K562 (cell line): ENCODE measurements at regions not wholly inside any gene's neighbourhood (a gene's known extent, or its start where the extent isn't known, plus 50 kb on each side); places are given as distances from the start of the nearest gene placed in this dataset.

Source experiments
- ATAC-seq: fragments of 200-7000 bp; cut with Tn5 transposase; 3 replicates; pipeline ENCODE4 v1.9.1; 2020; ENCODE audit warnings: moderate library complexity
- BruUV-seq: library from RNA; stranded (reverse); fragments of 400-500 nt; replicated peaks from 2 replicates; lab custom pipeline; 2021; lab: Mats Ljungman, UMichigan
- CTCF ChIA-PET: fragments of 300-600 bp; formaldehyde crosslinking; extraction: SDS; loops from one replicate; lab custom pipeline; 2021; ENCODE audit warnings: low intra/inter-chr PET ratio; lab: Yijun Ruan, JAX
- POLR2A ChIA-PET: fragments of 300-600, 350-650 bp; sonication (Branson Sonifier 250); formaldehyde crosslinking; extraction: SDS; loops from one replicate; lab custom pipeline; 2021; ENCODE audit warnings: antibody characterized with exemption, inconsistent platforms; lab: Yijun Ruan, JAX
- DNase-seq, 4 experiments: peaks; one replicate each; pipeline versions ENCODE4 v3.0.0 to v3.0.0-alpha.2; 2011 to 2018; ENCODE audit warnings: low spot score in 3 of 4, mixed read lengths in 3 of 4; ENCODE audit errors: extremely low read depth in 1 of 4
- FAIRE-seq: peaks from 2 replicates; lab custom pipeline; 2011; peaks lifted over from hg19 to GRCh38; lab: Jason Lieb, UNC
- H2AFZ ChIP-seq: 2 replicates; pipeline ENCODE4 v1.6.0; 2011; ENCODE audit warnings: low read depth, low read length, control low read depth, inconsistent platforms
- H3K27ac ChIP-seq: fragments of 200-600 bp; 3 replicates; pipeline ENCODE4 v1.8.0; 2011; ENCODE audit warnings: low read depth, mild to moderate bottlenecking, control low read depth, inconsistent platforms, low read length, moderate library complexity, mixed read lengths; ENCODE audit errors: extremely low read depth
- H3K27me3 ChIP-seq, 2 experiments: fragments of 300-600 bp in 1 of 2; 2 replicates in 1 of 2; 3 replicates in 1 of 2; pipeline versions ENCODE4 v1.6.0 to v1.8.0; 2011; ENCODE audit warnings: inconsistent platforms in 2 of 2, low read length in 2 of 2, mild to moderate bottlenecking in 1 of 2, mixed read lengths in 1 of 2, moderate library complexity in 1 of 2; ENCODE audit not compliant: control insufficient read depth in 2 of 2, insufficient read depth in 2 of 2
- H3K36me3 ChIP-seq: fragments of 300-600 bp; 3 replicates; pipeline ENCODE4 v1.8.0; 2011; ENCODE audit warnings: mild to moderate bottlenecking, low read length, inconsistent platforms; ENCODE audit not compliant: control insufficient read depth, insufficient read depth
- H3K4me1 ChIP-seq, 2 experiments: fragments of 200-600 bp in 1 of 2; replicated peaks in 1 of 2; 2 replicates in 1 of 2; 3 replicates in 1 of 2; pipeline versions ENCODE4 v1.5.1 to v1.8.0; 2011; ENCODE audit warnings: inconsistent platforms in 2 of 2, low read length in 2 of 2, mild to moderate bottlenecking in 1 of 2, mixed read lengths in 1 of 2, moderate library complexity in 1 of 2; ENCODE audit not compliant: control insufficient read depth in 2 of 2, insufficient read depth in 2 of 2
- H3K4me2 ChIP-seq: 2 replicates; pipeline ENCODE4 v1.6.1; 2011; ENCODE audit warnings: low read length, control low read depth, inconsistent platforms, mixed read lengths; ENCODE audit not compliant: insufficient read depth
- H3K4me3 ChIP-seq: fragments of 200-600 bp; sonication (generic), shearing (Covaris generic); 2 replicates; pipeline ENCODE4 v1.5.1; 2016; ENCODE audit warnings: control low read depth, inconsistent platforms
- H3K79me2 ChIP-seq: fragments of 200-600 bp; 3 replicates; pipeline ENCODE4 v1.8.0; 2011; ENCODE audit warnings: low read length, inconsistent platforms; ENCODE audit not compliant: control insufficient read depth, insufficient read depth
- H3K9ac ChIP-seq, 2 experiments: 2 replicates each; pipeline versions ENCODE4 v1.6.0 to v1.6.1; 2011; ENCODE audit warnings: low read depth in 2 of 2, low read length in 2 of 2, control low read depth in 1 of 2, inconsistent platforms in 1 of 2, mild to moderate bottlenecking in 1 of 2, mixed read lengths in 1 of 2; ENCODE audit not compliant: insufficient read depth in 1 of 2
- H3K9me1 ChIP-seq: one replicate; pipeline ENCODE4 v1.6.0; 2011; ENCODE audit warnings: inconsistent platforms, mild to moderate bottlenecking, low read length, moderate library complexity; ENCODE audit not compliant: control insufficient read depth, insufficient read depth
- H3K9me3 ChIP-seq: replicated peaks from 2 replicates; pipeline ENCODE4 v1.5.1; 2011; ENCODE audit warnings: low read depth, low read length, inconsistent platforms; ENCODE audit not compliant: control insufficient read depth, insufficient read depth
- H4K20me1 ChIP-seq: replicated peaks from 2 replicates; pipeline ENCODE4 v1.6.1; 2011; ENCODE audit warnings: low read length, inconsistent platforms, mixed read lengths; ENCODE audit not compliant: control insufficient read depth, insufficient read depth
- BMI1 ChIP-seq: fragments of 150-350 bp; IDR thresholded peaks from 2 replicates; pipeline ENCODE4 v1.6.1; 2014; ENCODE audit warnings: low read length
- GTF2E2 ChIP-seq: fragments of 200-800 bp; sonication (Bioruptor generic); IDR thresholded peaks from 2 replicates; pipeline ENCODE4 v1.6.1; 2016; ENCODE audit warnings: missing genetic modification characterization, missing compliant biosample characterization
- HNRNPL ChIP-seq: fragments of 200-400 bp; formaldehyde crosslinking; IDR thresholded peaks from 2 replicates; pipeline ENCODE4 v1.6.1; 2017; ENCODE audit warnings: low read depth, mild to moderate bottlenecking, low read length
- NCOR1 ChIP-seq: fragments of 450-650 bp; IDR thresholded peaks from 2 replicates; pipeline ENCODE4 v1.6.1; 2016; ENCODE audit warnings: mild to moderate bottlenecking, moderate library complexity
- NR3C1 ChIP-seq: sonication (generic); formaldehyde crosslinking; IDR thresholded peaks from 2 replicates; pipeline ENCODE4 v1.8.1; 2022; ENCODE audit warnings: missing genetic modification reagents
- SMARCC2 ChIP-seq: fragments of 450-650 bp; IDR thresholded peaks from 2 replicates; pipeline ENCODE4 v1.6.1; 2017; ENCODE audit warnings: antibody characterized with exemption, moderate library complexity, mild to moderate bottlenecking, low read depth
- SNAPC5 ChIP-seq: fragments of 250-450 bp; sonication (Bioruptor Pico); IDR thresholded peaks from 2 replicates; pipeline ENCODE4 v1.8.0; 2021; ENCODE audit warnings: moderate library complexity, mild to moderate bottlenecking, inconsistent platforms
- STAT5A ChIP-seq: IDR thresholded peaks from 2 replicates; pipeline ENCODE4 v1.6.1; 2012; ENCODE audit warnings: low read length, inconsistent platforms, borderline replicate concordance
- TAF9B ChIP-seq: fragments of 450-650 bp; IDR thresholded peaks from 2 replicates; pipeline ENCODE4 v1.6.1; 2018; ENCODE audit warnings: mild to moderate bottlenecking; ENCODE audit not compliant: partially characterized antibody
- TCF3 ChIP-seq: sonication (generic); formaldehyde crosslinking; IDR thresholded peaks from 2 replicates; pipeline ENCODE4 v1.4.0; 2020; ENCODE audit warnings: mild to moderate bottlenecking, missing genetic modification reagents
- TFAM ChIP-seq: fragments of 250-450 bp; sonication (Bioruptor Pico); conservative IDR thresholded peaks from 2 replicates; pipeline ENCODE4 v1.5.0; 2021; ENCODE audit warnings: mild to moderate bottlenecking, moderate library complexity
- THRAP3 ChIP-seq: fragments of 450-650 bp; IDR thresholded peaks from 2 replicates; pipeline ENCODE4 v1.6.1; 2016; ENCODE audit warnings: mild to moderate bottlenecking, inconsistent platforms, borderline replicate concordance
- TRIM28 ChIP-seq: fragments of 450-650 bp; IDR thresholded peaks from 2 replicates; pipeline ENCODE4 v1.6.1; 2017
- ZNF175 ChIP-seq: fragments of 200-800 bp; sonication (Bioruptor generic); IDR thresholded peaks from 2 replicates; pipeline ENCODE4 v1.6.1; 2016; ENCODE audit warnings: low read depth, mild to moderate bottlenecking, missing genetic modification characterization, missing compliant biosample characterization
- WGBS: fragments of 100-300 bp; shearing (Covaris generic); methylation state at CpG from one replicate; pipeline ENCODE4 v1.1.6; 2016; ENCODE audit warnings: low coverage, mixed read lengths; ENCODE audit not compliant: insufficient coverage; ENCODE audit errors: missing lambda C conversion rate; 5-methylcytosine and 5-hydroxymethylcytosine counted together
- in situ Hi-C: fragments of 300-500 bp; cut with MboI; formaldehyde crosslinking; loops from 4 replicates; pipeline ENCODE4 v1.15.0; 2018; ENCODE audit warnings: inconsistent platforms, mixed read lengths
- intact Hi-C: fragments of 100-400 bp; cut with micrococcal nuclease; formaldehyde crosslinking; loops from 2 replicates; pipeline ENCODE4 v1.14.2; 2022

GRCh38 chrX:148284056-148284455 lies 216.4 kb upstream of the AFF2 start:
- H2AFZ ChIP-seq, result no peak overlapping the region
- TF ChIP-seq SNAPC5 (CRISPR knock-in tag) (no peak), SMARCC2 (no peak), TAF9B (no peak), HNRNPL (no peak), TFAM (CRISPR knock-in tag) (no peak), GTF2E2 (tag) (no peak), NCOR1 (no peak), THRAP3 (no peak), TCF3 (no peak), STAT5A (no peak), BMI1 (no peak), ZNF175 (CRISPR knock-in tag) (no peak), TRIM28 (no peak), NR3C1 (CRISPR knock-in tag) (no peak)
- POLR2A ChIA-PET, result no interaction called here
- no peaks in the 10 kb centered on the region for H3K9me1 ChIP-seq
- CTCF ChIA-PET, result no interaction called here
- no peak overlapping the region for H3K9ac ChIP-seq
- H3K27me3 ChIP-seq, result no peaks in the 10 kb centered on the region
- no peak overlapping the region for H3K4me3 ChIP-seq
- 0% methylated on average over 1 of the region's 1 CpG for WGBS
- no peaks in the 10 kb centered on the region for H3K79me2 ChIP-seq
- H3K9me3 ChIP-seq, result no peaks in the 10 kb centered on the region
- no peak for FAIRE-seq
- no peak for ATAC-seq
- no peak overlapping the region for H3K4me2 ChIP-seq
- H3K36me3 ChIP-seq, result no peaks in the 10 kb centered on the region
- no TSS peak for BruUV-seq
- H3K27ac ChIP-seq, result no peak overlapping the region
- in situ Hi-C loops (no loop called here), intact Hi-C loops (no loop called here)
- no peaks in the 10 kb centered on the region for H3K4me1 ChIP-seq
- no peaks in the 10 kb centered on the region for H4K20me1 ChIP-seq
- no peak for DNase-seq
